ENCODE measurements at regions not wholly inside any gene's neighbourhood (a gene's known extent, or its start where the extent isn't known, plus 50 kb on each side); places are given as distances from the start of the nearest gene placed in this dataset.

- DNase-seq (ENCODE audit: low read depth, low spot score) = no peak
- in situ Hi-C loops (cut with HindIII; ENCODE audit: low sequenced_read_pairs) = no loop called here
- TF ChIP-seq, protein P1, sequence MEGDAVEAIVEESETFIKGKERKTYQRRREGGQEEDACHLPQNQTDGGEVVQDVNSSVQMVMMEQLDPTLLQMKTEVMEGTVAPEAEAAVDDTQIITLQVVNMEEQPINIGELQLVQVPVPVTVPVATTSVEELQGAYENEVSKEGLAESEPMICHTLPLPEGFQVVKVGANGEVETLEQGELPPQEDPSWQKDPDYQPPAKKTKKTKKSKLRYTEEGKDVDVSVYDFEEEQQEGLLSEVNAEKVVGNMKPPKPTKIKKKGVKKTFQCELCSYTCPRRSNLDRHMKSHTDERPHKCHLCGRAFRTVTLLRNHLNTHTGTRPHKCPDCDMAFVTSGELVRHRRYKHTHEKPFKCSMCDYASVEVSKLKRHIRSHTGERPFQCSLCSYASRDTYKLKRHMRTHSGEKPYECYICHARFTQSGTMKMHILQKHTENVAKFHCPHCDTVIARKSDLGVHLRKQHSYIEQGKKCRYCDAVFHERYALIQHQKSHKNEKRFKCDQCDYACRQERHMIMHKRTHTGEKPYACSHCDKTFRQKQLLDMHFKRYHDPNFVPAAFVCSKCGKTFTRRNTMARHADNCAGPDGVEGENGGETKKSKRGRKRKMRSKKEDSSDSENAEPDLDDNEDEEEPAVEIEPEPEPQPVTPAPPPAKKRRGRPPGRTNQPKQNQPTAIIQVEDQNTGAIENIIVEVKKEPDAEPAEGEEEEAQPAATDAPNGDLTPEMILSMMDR (IDR thresholded peaks at IDR 0.05; ENCODE audit: low read depth, low read length) = no peak
- H3K4me3 ChIP-seq (ENCODE audit: low read depth, low read length) = no peak overlapping the region
Observed at GRCh38 chr16:63516394-63516793, 1480.2 kb upstream of the CDH8 start.

DNA sequence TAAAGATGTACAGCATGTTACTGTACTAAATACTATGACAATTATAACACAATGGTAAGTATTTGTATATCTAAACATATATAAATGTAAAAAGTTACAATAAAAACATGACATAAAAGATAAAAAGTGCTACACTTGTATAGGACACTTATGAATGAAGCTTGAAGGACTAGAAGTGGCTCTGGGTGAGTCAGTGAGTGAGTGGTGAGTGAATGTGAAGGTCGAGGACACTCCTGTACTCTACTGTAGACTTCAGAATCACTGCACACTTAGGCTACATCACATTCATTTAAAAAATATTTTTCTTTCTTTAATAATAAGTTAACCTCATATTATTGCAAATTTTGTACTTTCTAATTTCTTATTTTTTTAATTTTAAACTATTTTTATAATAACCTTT, 1476.7 kb upstream of the CDH8 start:
- in situ Hi-C loops (cut with HindIII; ENCODE audit: low sequenced_read_pairs) = no loop called here
- H3K4me3 ChIP-seq (ENCODE audit: low read depth, low read length) = no peak overlapping the region
- TF ChIP-seq, protein P1 (IDR thresholded peaks at IDR 0.05; ENCODE audit: low read depth, low read length) = no peak
- no peak for DNase-seq (ENCODE audit: low read depth, low spot score)

DNA sequence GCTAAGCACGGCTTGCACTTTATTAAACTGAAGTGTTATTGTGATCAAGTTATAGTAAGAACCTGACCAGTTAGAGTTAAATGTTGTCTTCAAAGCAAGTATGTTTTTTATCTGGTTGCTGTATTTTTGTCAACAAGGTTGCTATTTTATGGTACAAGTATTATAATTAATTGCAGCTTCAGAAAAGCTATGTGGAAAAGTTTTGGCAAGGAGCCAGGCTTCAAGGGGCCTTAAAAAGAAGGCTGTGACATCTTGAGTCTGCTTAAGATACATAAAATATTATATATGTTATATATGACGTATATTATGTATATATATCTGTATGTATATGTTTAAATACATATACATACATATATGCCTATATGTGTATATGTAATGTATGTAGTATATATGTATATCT, 1461.2 kb upstream of the CDH8 start:
- in situ Hi-C loops (cut with HindIII; ENCODE audit: low sequenced_read_pairs) = no loop called here
- no peak overlapping the region for H3K4me3 ChIP-seq (ENCODE audit: low read depth, low read length)
- no peak for DNase-seq (ENCODE audit: low read depth, low spot score)
- TF ChIP-seq, protein P1 (IDR thresholded peaks at IDR 0.05; ENCODE audit: low read depth, low read length) = no peak

GRCh38 chr16:63496282-63496681, 1460.0 kb upstream of the CDH8 start:
- DNase-seq (ENCODE audit: low read depth, low spot score) = no peak
- H3K4me3 ChIP-seq (ENCODE audit: low read depth, low read length) = no peak overlapping the region
- in situ Hi-C loops (cut with HindIII; ENCODE audit: low sequenced_read_pairs) = no loop called here
- TF ChIP-seq, protein P1 (IDR thresholded peaks at IDR 0.05; ENCODE audit: low read depth, low read length) = no peak

- in situ Hi-C loops (cut with HindIII; ENCODE audit: low sequenced_read_pairs) = no loop called here
- H3K4me3 ChIP-seq (ENCODE audit: low read depth, low read length) = no peak overlapping the region
- no peak for DNase-seq (ENCODE audit: low read depth, low spot score)
Observed at GRCh38 chr16:63488955-63489354, 1452.7 kb upstream of the CDH8 start.

GRCh38 chr16:63481060-63481459, 1444.8 kb upstream of the CDH8 start:
- DNase-seq (ENCODE audit: low read depth, low spot score) = no peak
- no peak overlapping the region for H3K4me3 ChIP-seq (ENCODE audit: low read depth, low read length)
- TF ChIP-seq, protein P1 (IDR thresholded peaks at IDR 0.05; ENCODE audit: low read depth, low read length) = no peak
- in situ Hi-C loops (cut with HindIII; ENCODE audit: low sequenced_read_pairs) = no loop called here

More at GRCh38 chr16:63488955-63489354, 1452.7 kb upstream of the CDH8 start:
- TF ChIP-seq, protein P1 (IDR thresholded peaks at IDR 0.05; ENCODE audit: low read depth, low read length) = no peak

DNA sequence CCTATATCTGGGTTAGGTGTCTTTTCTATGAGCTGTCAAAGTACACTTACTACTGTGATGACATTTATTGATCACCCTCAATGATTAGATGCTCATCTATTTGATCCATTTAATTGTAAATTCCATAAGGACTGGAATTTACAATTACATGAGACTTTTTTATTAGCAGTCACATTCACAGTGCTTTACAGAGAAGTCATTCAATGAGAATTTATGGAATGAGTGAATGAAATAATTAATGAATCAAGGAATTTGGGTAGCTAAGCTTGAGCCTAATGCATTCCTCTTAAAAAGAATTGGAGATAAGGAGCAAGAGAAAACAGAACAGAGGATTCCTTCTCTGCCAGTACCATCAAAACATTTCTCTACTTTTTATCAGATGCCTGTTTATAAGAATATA, 1437.5 kb upstream of the CDH8 start:
- in situ Hi-C loops (cut with HindIII; ENCODE audit: low sequenced_read_pairs) = no loop called here
- TF ChIP-seq, protein P1 (IDR thresholded peaks at IDR 0.05; ENCODE audit: low read depth, low read length) = no peak
- no peak for DNase-seq (ENCODE audit: low read depth, low spot score)
- no peak overlapping the region for H3K4me3 ChIP-seq (ENCODE audit: low read depth, low read length)
